ENCODE measurements at regions not wholly inside any gene's neighbourhood (a gene's known extent, or its start where the extent isn't known, plus 50 kb on each side); places are given as distances from the start of the nearest gene placed in this dataset.

DNA sequence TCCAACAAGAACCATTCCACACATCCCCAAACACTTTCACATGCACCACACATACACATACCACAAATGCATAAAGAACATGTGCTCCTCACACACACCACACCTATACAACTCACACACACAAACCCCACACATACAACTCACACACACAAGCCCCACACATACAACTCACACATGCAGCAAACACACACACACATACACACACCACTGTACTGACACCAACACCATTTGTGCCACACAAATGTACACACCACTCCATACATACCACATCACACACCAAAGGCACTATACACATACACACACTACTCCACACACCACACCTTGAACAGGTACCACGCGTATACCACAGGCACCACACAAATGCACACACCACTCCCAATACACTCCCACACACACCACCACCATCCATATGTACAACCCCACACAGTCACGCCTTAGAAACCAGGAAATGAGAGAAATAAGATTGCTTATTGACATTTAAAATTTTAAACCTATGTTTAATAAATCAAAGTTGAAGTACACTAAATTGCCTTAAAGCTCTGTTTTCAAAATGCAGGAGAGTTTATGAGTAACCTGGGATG is 107.4 kb downstream of the ARL4A start (continued):
- TF ChIP-seq ZBTB11 (CRISPR knock-in tag; IDR thresholded peaks at IDR 0.05) (no peak), CBX3 (IDR thresholded peaks at IDR 0.05; ENCODE audit: borderline replicate concordance, low read depth) (no peak), E4F1 (IDR thresholded peaks at IDR 0.05; ENCODE audit: borderline replicate concordance, partially characterized antibody) (no peak), NBN (IDR thresholded peaks at IDR 0.05) (no peak), MYB (IDR thresholded peaks at IDR 0.05; ENCODE audit: borderline replicate concordance, low read depth, low read length) (no peak), RELA (IDR thresholded peaks at IDR 0.05; ENCODE audit: borderline replicate concordance, partially characterized antibody) (no peak), NFXL1 (IDR thresholded peaks at IDR 0.05; ENCODE audit: borderline replicate concordance) (no peak), ZSCAN29 (IDR thresholded peaks at IDR 0.05) (no peak)
- TF ChIP-seq, protein P1, sequence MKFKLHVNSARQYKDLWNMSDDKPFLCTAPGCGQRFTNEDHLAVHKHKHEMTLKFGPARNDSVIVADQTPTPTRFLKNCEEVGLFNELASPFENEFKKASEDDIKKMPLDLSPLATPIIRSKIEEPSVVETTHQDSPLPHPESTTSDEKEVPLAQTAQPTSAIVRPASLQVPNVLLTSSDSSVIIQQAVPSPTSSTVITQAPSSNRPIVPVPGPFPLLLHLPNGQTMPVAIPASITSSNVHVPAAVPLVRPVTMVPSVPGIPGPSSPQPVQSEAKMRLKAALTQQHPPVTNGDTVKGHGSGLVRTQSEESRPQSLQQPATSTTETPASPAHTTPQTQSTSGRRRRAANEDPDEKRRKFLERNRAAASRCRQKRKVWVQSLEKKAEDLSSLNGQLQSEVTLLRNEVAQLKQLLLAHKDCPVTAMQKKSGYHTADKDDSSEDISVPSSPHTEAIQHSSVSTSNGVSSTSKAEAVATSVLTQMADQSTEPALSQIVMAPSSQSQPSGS (IDR thresholded peaks at IDR 0.05; ENCODE audit: low read length): no peak
- TF ChIP-seq, protein P2, sequence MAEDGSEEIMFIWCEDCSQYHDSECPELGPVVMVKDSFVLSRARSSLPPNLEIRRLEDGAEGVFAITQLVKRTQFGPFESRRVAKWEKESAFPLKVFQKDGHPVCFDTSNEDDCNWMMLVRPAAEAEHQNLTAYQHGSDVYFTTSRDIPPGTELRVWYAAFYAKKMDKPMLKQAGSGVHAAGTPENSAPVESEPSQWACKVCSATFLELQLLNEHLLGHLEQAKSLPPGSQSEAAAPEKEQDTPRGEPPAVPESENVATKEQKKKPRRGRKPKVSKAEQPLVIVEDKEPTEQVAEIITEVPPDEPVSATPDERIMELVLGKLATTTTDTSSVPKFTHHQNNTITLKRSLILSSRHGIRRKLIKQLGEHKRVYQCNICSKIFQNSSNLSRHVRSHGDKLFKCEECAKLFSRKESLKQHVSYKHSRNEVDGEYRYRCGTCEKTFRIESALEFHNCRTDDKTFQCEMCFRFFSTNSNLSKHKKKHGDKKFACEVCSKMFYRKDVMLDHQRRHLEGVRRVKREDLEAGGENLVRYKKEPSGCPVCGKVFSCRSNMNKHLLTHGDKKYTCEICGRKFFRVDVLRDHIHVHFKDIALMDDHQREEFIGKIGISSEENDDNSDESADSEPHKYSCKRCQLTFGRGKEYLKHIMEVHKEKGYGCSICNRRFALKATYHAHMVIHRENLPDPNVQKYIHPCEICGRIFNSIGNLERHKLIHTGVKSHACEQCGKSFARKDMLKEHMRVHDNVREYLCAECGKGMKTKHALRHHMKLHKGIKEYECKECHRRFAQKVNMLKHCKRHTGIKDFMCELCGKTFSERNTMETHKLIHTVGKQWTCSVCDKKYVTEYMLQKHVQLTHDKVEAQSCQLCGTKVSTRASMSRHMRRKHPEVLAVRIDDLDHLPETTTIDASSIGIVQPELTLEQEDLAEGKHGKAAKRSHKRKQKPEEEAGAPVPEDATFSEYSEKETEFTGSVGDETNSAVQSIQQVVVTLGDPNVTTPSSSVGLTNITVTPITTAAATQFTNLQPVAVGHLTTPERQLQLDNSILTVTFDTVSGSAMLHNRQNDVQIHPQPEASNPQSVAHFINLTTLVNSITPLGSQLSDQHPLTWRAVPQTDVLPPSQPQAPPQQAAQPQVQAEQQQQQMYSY (CRISPR knock-in tag; IDR thresholded peaks at IDR 0.05): no peak

Measured in GM12878 (cell line).